ENCODE measurements at regions not wholly inside any gene's neighbourhood (a gene's known extent, or its start where the extent isn't known, plus 50 kb on each side); places are given as distances from the start of the nearest gene placed in this dataset.

GRCh38 chr6:87945966-87946365 is 101.7 kb upstream of the SPACA1 start:
- peak overlapping the region; percentile 43 for H3K9ac ChIP-seq (ENCODE audit: low read length)
- H3K79me2 ChIP-seq (replicated peaks; ENCODE audit: insufficient read depth, low read length): no peaks in the 10 kb centered on the region
- peaks cover 3% of the 10 kb centered on the region for H3F3A ChIP-seq (ENCODE audit: insufficient read depth, low read length, poor library complexity, severe bottlenecking)
- no peaks in the 10 kb centered on the region for H3K9me2 ChIP-seq (ENCODE audit: insufficient read depth, low read length)
- H3K4me2 ChIP-seq (ENCODE audit: low read length): peak overlapping the region; percentile 48
- H3K4me3 ChIP-seq (ENCODE audit: low read length): peak overlapping the region; percentile 35
- no peak for TF ChIP-seq EZH2 (IDR thresholded peaks at IDR 0.05; ENCODE audit: borderline replicate concordance, insufficient read depth, low read length, poor library complexity, severe bottlenecking)
- no peak for TF ChIP-seq POLR2AphosphoS5 (IDR thresholded peaks at IDR 0.05)
- TF ChIP-seq RAD21 (conservative IDR thresholded peaks at IDR 0.05): no peak
- no peak for TF ChIP-seq MXI1 (conservative IDR thresholded peaks at IDR 0.05; ENCODE audit: poor library complexity, severe bottlenecking)
- no peak for TF ChIP-seq SMC3 (conservative IDR thresholded peaks at IDR 0.05; ENCODE audit: poor library complexity)
- no peak for TF ChIP-seq CTCF (IDR thresholded peaks at IDR 0.05; ENCODE audit: poor library complexity, severe bottlenecking)
- TF ChIP-seq EP300 (conservative IDR thresholded peaks at IDR 0.05; ENCODE audit: poor library complexity, severe bottlenecking): no peak
- TF ChIP-seq TAF1 (IDR thresholded peaks at IDR 0.05; ENCODE audit: low read depth): no peak
- TF ChIP-seq REST (IDR thresholded peaks at IDR 0.05; ENCODE audit: borderline replicate concordance): no peak
- H3K27me3 ChIP-seq (ENCODE audit: insufficient read depth, low read depth, low read length): no peaks in the 10 kb centered on the region
- H4K20me1 ChIP-seq (ENCODE audit: insufficient read depth): no peaks in the 10 kb centered on the region
- no peak overlapping the region for H2AFZ ChIP-seq (ENCODE audit: low read depth, low read length)
- no peaks in the 10 kb centered on the region for H3K9me3 ChIP-seq (ENCODE audit: low read length)
- peak overlapping the region; percentile 77 for H3K27ac ChIP-seq (ENCODE audit: low read length)
- H3K36me3 ChIP-seq (ENCODE audit: insufficient read depth, low read length): no peaks in the 10 kb centered on the region

DNA sequence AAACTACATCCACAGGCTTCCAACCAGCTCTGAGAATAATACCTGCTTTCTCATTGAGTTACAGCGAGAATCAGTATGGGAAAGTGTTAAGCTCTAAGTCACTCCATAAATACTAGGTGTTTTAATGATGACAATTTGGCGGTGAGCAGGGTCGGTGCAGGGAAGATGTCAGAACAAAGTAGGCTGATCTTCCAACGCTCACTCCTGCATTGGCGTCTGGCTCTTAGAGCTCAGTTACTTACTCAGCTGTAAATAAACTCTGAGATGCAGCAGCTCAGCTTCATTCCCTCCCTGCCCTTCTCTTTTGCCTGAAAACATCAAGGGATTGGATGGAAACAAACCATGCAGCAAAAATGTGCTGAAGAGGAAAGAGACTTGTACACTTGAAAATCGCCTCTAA is 102.5 kb upstream of the SPACA1 start:
- Histone ChIP-seq H3K4me2 (ENCODE audit: low read length) (peak overlapping the region; percentile 48), H3K4me3 (ENCODE audit: low read length) (peak overlapping the region; percentile 35)

More for the DNA sequence above, 102.5 kb upstream of the SPACA1 start:
- no peaks in the 10 kb centered on the region for H3K36me3 ChIP-seq (ENCODE audit: insufficient read depth, low read length)
- H3K27me3 ChIP-seq (ENCODE audit: insufficient read depth, low read depth, low read length): no peaks in the 10 kb centered on the region
- peak overlapping the region; percentile 43 for H3K9ac ChIP-seq (ENCODE audit: low read length)
- H4K20me1 ChIP-seq (ENCODE audit: insufficient read depth): no peaks in the 10 kb centered on the region
- H3K79me2 ChIP-seq (replicated peaks; ENCODE audit: insufficient read depth, low read length): no peaks in the 10 kb centered on the region
- TF ChIP-seq POLR2AphosphoS5 (IDR thresholded peaks at IDR 0.05) (peak; percentile 80), MXI1 (conservative IDR thresholded peaks at IDR 0.05; ENCODE audit: poor library complexity, severe bottlenecking) (no peak), TAF1 (IDR thresholded peaks at IDR 0.05; ENCODE audit: low read depth) (peak; percentile 57), REST (IDR thresholded peaks at IDR 0.05; ENCODE audit: borderline replicate concordance) (peak; percentile 61), EZH2 (IDR thresholded peaks at IDR 0.05; ENCODE audit: borderline replicate concordance, insufficient read depth, low read length, poor library complexity, severe bottlenecking) (no peak), SMC3 (conservative IDR thresholded peaks at IDR 0.05; ENCODE audit: poor library complexity) (peak; percentile 33), EP300 (conservative IDR thresholded peaks at IDR 0.05; ENCODE audit: poor library complexity, severe bottlenecking) (peak; percentile 65), RAD21 (conservative IDR thresholded peaks at IDR 0.05) (peak; percentile 33)
- peaks cover 3% of the 10 kb centered on the region for H3F3A ChIP-seq (ENCODE audit: insufficient read depth, low read length, poor library complexity, severe bottlenecking)
- H3K9me3 ChIP-seq (ENCODE audit: low read length): no peaks in the 10 kb centered on the region
- H2AFZ ChIP-seq (ENCODE audit: low read depth, low read length): no peak overlapping the region
- peak overlapping the region; percentile 77 for H3K27ac ChIP-seq (ENCODE audit: low read length)
- no peaks in the 10 kb centered on the region for H3K9me2 ChIP-seq (ENCODE audit: insufficient read depth, low read length)

Data from neural cell (in vitro differentiated cells).